ENCODE measurements at regions not wholly inside any gene's neighbourhood (a gene's known extent, or its start where the extent isn't known, plus 50 kb on each side); places are given as distances from the start of the nearest gene placed in this dataset.

GRCh38 chr10:9274206-9274755 lies 1219.8 kb downstream of the GATA3 start:
- H3K79me2 ChIP-seq = no peaks in the 10 kb centered on the region
- H3K27ac ChIP-seq = no peak overlapping the region
- no peaks in the 10 kb centered on the region for H3K9me2 ChIP-seq (replicated peaks; ENCODE audit: insufficient read depth)
- H3K4me3 ChIP-seq = no peak overlapping the region
- no peaks in the 10 kb centered on the region for H3K36me3 ChIP-seq (replicated peaks; ENCODE audit: insufficient read depth, low read depth)
- DNase-seq (ENCODE audit: low spot score) = no peak
- no peaks in the 10 kb centered on the region for H3K27me3 ChIP-seq
- WGBS (ENCODE audit: low lambda C conversion rate, missing lambda C conversion rate) = 79% methylated on average over 6 of the region's 6 CpGs
- no peak overlapping the region for H3K4me2 ChIP-seq
- H2AFZ ChIP-seq = no peak overlapping the region
- H3K4me1 ChIP-seq (ENCODE audit: insufficient read depth) = no peaks in the 10 kb centered on the region
- TF ChIP-seq CTCF (IDR thresholded peaks at IDR 0.05; ENCODE audit: poor library complexity) (no peak), EZH2 (IDR thresholded peaks at IDR 0.05; ENCODE audit: borderline replicate concordance) (no peak), EZH2phosphoT487 (IDR thresholded peaks at IDR 0.05; ENCODE audit: low read depth, severe bottlenecking, unreplicated experiment) (no peak)
- no peaks in the 10 kb centered on the region for H3K9me3 ChIP-seq (ENCODE audit: low read depth)
- no peaks in the 10 kb centered on the region for H4K20me1 ChIP-seq (ENCODE audit: insufficient read depth, poor library complexity, severe bottlenecking)

GRCh38 chr10:9275861-9276260 lies 1221.4 kb downstream of the GATA3 start:
- Histone ChIP-seq H3K9me2 (replicated peaks; ENCODE audit: insufficient read depth) (no peaks in the 10 kb centered on the region), H3K4me1 (ENCODE audit: insufficient read depth) (no peaks in the 10 kb centered on the region), H3K4me2 (no peak overlapping the region), H3K9me3 (ENCODE audit: low read depth) (no peaks in the 10 kb centered on the region), H3K27ac (no peak overlapping the region), H4K20me1 (ENCODE audit: insufficient read depth, poor library complexity, severe bottlenecking) (no peaks in the 10 kb centered on the region), H3K36me3 (replicated peaks; ENCODE audit: insufficient read depth, low read depth) (no peaks in the 10 kb centered on the region), H3K4me3 (no peak overlapping the region), H3K79me2 (no peaks in the 10 kb centered on the region), H3K27me3 (no peaks in the 10 kb centered on the region), H2AFZ (no peak overlapping the region)
- TF ChIP-seq CTCF (IDR thresholded peaks at IDR 0.05; ENCODE audit: poor library complexity) = no peak
- TF ChIP-seq EZH2phosphoT487 (IDR thresholded peaks at IDR 0.05; ENCODE audit: low read depth, severe bottlenecking, unreplicated experiment) = no peak
- no peak for TF ChIP-seq EZH2 (IDR thresholded peaks at IDR 0.05; ENCODE audit: borderline replicate concordance)
- DNase-seq (ENCODE audit: low spot score) = no peak
- 90% methylated on average over 2 of the region's 2 CpGs for WGBS (ENCODE audit: low lambda C conversion rate, missing lambda C conversion rate)

- Histone ChIP-seq H3K9me3 (ENCODE audit: low read depth) (no peaks in the 10 kb centered on the region), H3K79me2 (no peaks in the 10 kb centered on the region), H3K36me3 (replicated peaks; ENCODE audit: insufficient read depth, low read depth) (no peaks in the 10 kb centered on the region), H3K27me3 (no peaks in the 10 kb centered on the region), H3K4me2 (no peak overlapping the region), H3K4me1 (ENCODE audit: insufficient read depth) (no peaks in the 10 kb centered on the region), H2AFZ (no peak overlapping the region), H4K20me1 (ENCODE audit: insufficient read depth, poor library complexity, severe bottlenecking) (no peaks in the 10 kb centered on the region), H3K27ac (no peak overlapping the region), H3K4me3 (no peak overlapping the region), H3K9me2 (replicated peaks; ENCODE audit: insufficient read depth) (no peaks in the 10 kb centered on the region)
- TF ChIP-seq EZH2phosphoT487 (IDR thresholded peaks at IDR 0.05; ENCODE audit: low read depth, severe bottlenecking, unreplicated experiment) (no peak), EZH2 (IDR thresholded peaks at IDR 0.05; ENCODE audit: borderline replicate concordance) (no peak), CTCF (IDR thresholded peaks at IDR 0.05; ENCODE audit: poor library complexity) (no peak)
- no peak for DNase-seq (ENCODE audit: low spot score)
- 68% methylated on average over 7 of the region's 7 CpGs for WGBS (ENCODE audit: low lambda C conversion rate, missing lambda C conversion rate)
Measured at GRCh38 chr10:9285690-9286089, 1231.2 kb downstream of the GATA3 start.

GRCh38 chr10:9289811-9290210 lies 1235.3 kb downstream of the GATA3 start:
- no peak overlapping the region for H2AFZ ChIP-seq
- no peak overlapping the region for H3K4me2 ChIP-seq
- no peak for TF ChIP-seq EZH2phosphoT487 (IDR thresholded peaks at IDR 0.05; ENCODE audit: low read depth, severe bottlenecking, unreplicated experiment)
- H3K9me2 ChIP-seq (replicated peaks; ENCODE audit: insufficient read depth) = no peaks in the 10 kb centered on the region
- no peak for DNase-seq (ENCODE audit: low spot score)
- 94% methylated on average over 1 of the region's 1 CpG for WGBS (ENCODE audit: low lambda C conversion rate, missing lambda C conversion rate)
- no peaks in the 10 kb centered on the region for H3K27me3 ChIP-seq
- H3K9me3 ChIP-seq (ENCODE audit: low read depth) = no peaks in the 10 kb centered on the region
- no peaks in the 10 kb centered on the region for H4K20me1 ChIP-seq (ENCODE audit: insufficient read depth, poor library complexity, severe bottlenecking)
- no peak overlapping the region for H3K4me3 ChIP-seq
- no peaks in the 10 kb centered on the region for H3K36me3 ChIP-seq (replicated peaks; ENCODE audit: insufficient read depth, low read depth)
- no peaks in the 10 kb centered on the region for H3K79me2 ChIP-seq
- H3K27ac ChIP-seq = no peak overlapping the region
- no peaks in the 10 kb centered on the region for H3K4me1 ChIP-seq (ENCODE audit: insufficient read depth)
